H1 (cell line): ENCODE measurements at regions not wholly inside any gene's neighbourhood (a gene's known extent, or its start where the extent isn't known, plus 50 kb on each side); places are given as distances from the start of the nearest gene placed in this dataset.

Source experiments
- CTCF ChIA-PET: fragments of 300-600 bp; sonication (Branson Sonifier 250); formaldehyde crosslinking; loops from one replicate; lab custom pipeline; 2021; ENCODE audit not compliant: partially characterized antibody; lab: Charles Lee
- POLR2A ChIA-PET: fragments of 300-600 bp; sonication (Branson Sonifier 250); formaldehyde crosslinking; loops from one replicate; lab custom pipeline; 2021; ENCODE audit warnings: inconsistent platforms; ENCODE audit not compliant: partially characterized antibody; lab: Charles Lee
- DNase-seq, 2 experiments: peaks; one replicate each; pipeline versions ENCODE4 v3.0.0 to v3.0.0-alpha.2; 2010 to 2022; ENCODE audit warnings: low spot score in 2 of 2, low read depth in 1 of 2, mixed read lengths in 1 of 2
- FAIRE-seq: peaks from 2 replicates; lab custom pipeline; 2011; peaks lifted over from hg19 to GRCh38; lab: Jason Lieb, UNC
- H2AFZ ChIP-seq: 2 replicates; pipeline ENCODE4 v1.8.1; 2012; ENCODE audit warnings: low read length, inconsistent platforms
- H2AK5ac ChIP-seq: 2 replicates; pipeline ENCODE4 v1.6.1; 2013; ENCODE audit warnings: low read depth, low read length
- H2BK120ac ChIP-seq: replicated peaks from 2 replicates; pipeline ENCODE3; 2013; ENCODE audit warnings: low read depth, low read length, inconsistent platforms
- H2BK12ac ChIP-seq: 2 replicates; pipeline ENCODE4 v1.6.1; 2013; ENCODE audit warnings: low read depth, low read length
- H2BK15ac ChIP-seq: 2 replicates; pipeline ENCODE4 v1.6.1; 2013; ENCODE audit warnings: low read length
- H2BK20ac ChIP-seq: 2 replicates; pipeline ENCODE4 v1.6.1; 2013; ENCODE audit warnings: low read length
- H2BK5ac ChIP-seq: 2 replicates; pipeline ENCODE4 v1.6.1; 2013; ENCODE audit warnings: low read depth, low read length
- H3K14ac ChIP-seq: 2 replicates; pipeline ENCODE4 v1.6.1; 2013; ENCODE audit warnings: inconsistent platforms; ENCODE audit not compliant: insufficient read length
- H3K18ac ChIP-seq: 2 replicates; pipeline ENCODE4 v1.6.1; 2013; ENCODE audit warnings: low read length; ENCODE audit errors: extremely low read depth
- H3K23ac ChIP-seq: 2 replicates; pipeline ENCODE4 v1.6.1; 2013; ENCODE audit warnings: inconsistent platforms; ENCODE audit not compliant: insufficient read length
- H3K23me2 ChIP-seq: 2 replicates; pipeline ENCODE4 v1.6.1; 2013; ENCODE audit warnings: low read depth, low read length
- H3K27ac ChIP-seq: 2 replicates; pipeline ENCODE4 v1.6.1; 2011; ENCODE audit warnings: low read depth, low read length, inconsistent platforms
- H3K27me3 ChIP-seq, 4 experiments: replicated peaks in 1 of 4; 1 replicate in 1 of 4; 2 replicates in 3 of 4; pipeline versions ENCODE4 v1.6.1 to v1.8.1; 2011 to 2013; ENCODE audit warnings: low read length in 3 of 4, mild to moderate bottlenecking in 3 of 4, inconsistent platforms in 2 of 4, mixed read lengths in 2 of 4, moderate library complexity in 1 of 4; ENCODE audit not compliant: control insufficient read depth in 3 of 4, insufficient read depth in 3 of 4; ENCODE audit errors: extremely low read depth in 1 of 4
- H3K36me3 ChIP-seq, 4 experiments: 2 replicates each; pipeline versions ENCODE4 v1.6.1 to v1.8.1; 2011 to 2013; ENCODE audit warnings: mild to moderate bottlenecking in 4 of 4, low read length in 3 of 4, moderate library complexity in 2 of 4, control low read depth in 1 of 4, inconsistent platforms in 1 of 4; ENCODE audit not compliant: insufficient read depth in 4 of 4, control insufficient read depth in 2 of 4
- H3K4ac ChIP-seq: replicated peaks from 2 replicates; pipeline ENCODE3; 2013; ENCODE audit warnings: low read length, low read depth, mixed read lengths, inconsistent platforms; ENCODE audit not compliant: insufficient read length
- H3K4me1 ChIP-seq, 4 experiments: replicated peaks in 1 of 4; 1 replicate in 1 of 4; 2 replicates in 3 of 4; pipeline versions ENCODE4 v1.6.1 to v1.8.1; 2011 to 2013; ENCODE audit warnings: low read length in 3 of 4, inconsistent platforms in 2 of 4, mixed read lengths in 1 of 4; ENCODE audit not compliant: insufficient read depth in 4 of 4, control insufficient read depth in 3 of 4
- H3K4me2 ChIP-seq, 2 experiments: 2 replicates each; pipeline versions ENCODE4 v1.6.1 to v1.8.1; 2011 to 2013; ENCODE audit warnings: low read depth in 2 of 2, low read length in 2 of 2, control low read depth in 1 of 2, inconsistent platforms in 1 of 2, mild to moderate bottlenecking in 1 of 2; ENCODE audit not compliant: insufficient read depth in 1 of 2
- H3K4me3 ChIP-seq, 4 experiments: fragments of 200-600, 300-600 bp in 1 of 4; sonication (generic), shearing (Covaris generic), sonication (Bioruptor Twin) in 1 of 4; 2 replicates each; pipeline versions ENCODE4 v1.5.1 to v1.8.1; 2011 to 2016; ENCODE audit warnings: low read length in 4 of 4, low read depth in 3 of 4, control low read depth in 2 of 4, inconsistent platforms in 2 of 4, mild to moderate bottlenecking in 2 of 4, mixed read lengths in 1 of 4, moderate library complexity in 1 of 4; ENCODE audit not compliant: insufficient read depth in 2 of 4; ENCODE audit errors: extremely low read depth in 1 of 4
- H3K56ac ChIP-seq: replicated peaks from 2 replicates; pipeline ENCODE3; 2013; ENCODE audit warnings: low read depth, mild to moderate bottlenecking, mixed read lengths, low read length, inconsistent platforms; ENCODE audit not compliant: insufficient read length
- H3K79me1 ChIP-seq: 2 replicates; pipeline ENCODE4 v1.6.1; 2013; ENCODE audit warnings: low read depth, low read length, control low read depth
- H3K79me2 ChIP-seq, 2 experiments: 2 replicates each; pipeline versions ENCODE4 v1.6.1 to v1.8.1; 2012 to 2013; ENCODE audit warnings: low read length in 2 of 2, mild to moderate bottlenecking in 2 of 2, inconsistent platforms in 1 of 2; ENCODE audit not compliant: insufficient read depth in 2 of 2, control insufficient read depth in 1 of 2
- H3K9ac ChIP-seq, 4 experiments: replicated peaks in 1 of 4; 1 replicate in 1 of 4; 2 replicates in 3 of 4; pipeline versions ENCODE4 v1.6.1 to v1.8.1; 2011 to 2013; ENCODE audit warnings: low read depth in 3 of 4, low read length in 3 of 4, control low read depth in 2 of 4, mild to moderate bottlenecking in 2 of 4, moderate library complexity in 2 of 4, inconsistent platforms in 1 of 4; ENCODE audit errors: extremely low read depth in 1 of 4
- H3K9me3 ChIP-seq, 2 experiments: 2 replicates each; pipeline versions ENCODE4 v1.6.1 to v1.8.1; 2012 to 2013; ENCODE audit warnings: mild to moderate bottlenecking in 2 of 2, moderate library complexity in 2 of 2, control low read depth in 1 of 2, inconsistent platforms in 1 of 2, low read depth in 1 of 2, low read length in 1 of 2, mixed read lengths in 1 of 2; ENCODE audit not compliant: insufficient read depth in 2 of 2
- H4K20me1 ChIP-seq, 2 experiments: replicated peaks in 1 of 2; 2 replicates each; pipeline versions ENCODE3 to v1.8.1; 2011 to 2013; ENCODE audit warnings: inconsistent platforms in 2 of 2, low read length in 2 of 2, mild to moderate bottlenecking in 1 of 2; ENCODE audit not compliant: insufficient read depth in 2 of 2, control insufficient read depth in 1 of 2
- H4K5ac ChIP-seq: 2 replicates; pipeline ENCODE4 v1.6.1; 2013; ENCODE audit warnings: low read length, low read depth, mixed read lengths, inconsistent platforms; ENCODE audit not compliant: insufficient read length
- H4K8ac ChIP-seq: 2 replicates; pipeline ENCODE4 v1.8.0; 2013; ENCODE audit warnings: mild to moderate bottlenecking, moderate library complexity, low read length, inconsistent platforms; ENCODE audit not compliant: insufficient read depth; ENCODE audit errors: extremely low read depth
- H4K91ac ChIP-seq: replicated peaks from 2 replicates; pipeline ENCODE3; 2013; ENCODE audit warnings: low read length, mixed read lengths, inconsistent platforms; ENCODE audit not compliant: insufficient read length
- ASH2L ChIP-seq: fragments of 200-600, 300-600 bp; sonication (generic); IDR thresholded peaks from one replicate; pipeline ENCODE4 v1.7.1; 2017; ENCODE audit warnings: low read length
- FOSL1 ChIP-seq: IDR thresholded peaks from 2 replicates; pipeline ENCODE4 v1.6.1; 2011; ENCODE audit warnings: mild to moderate bottlenecking, low read depth, low read length, moderate library complexity; ENCODE audit not compliant: insufficient read depth
- KDM5A ChIP-seq: fragments of 200-600 bp; IDR thresholded peaks from 2 replicates; pipeline ENCODE4 v1.7.1; 2012; ENCODE audit warnings: mild to moderate bottlenecking, low read length, inconsistent platforms, mixed read lengths
- MAFK ChIP-seq: IDR thresholded peaks from 2 replicates; pipeline ENCODE4 v1.6.1; 2012; ENCODE audit warnings: low read depth, mild to moderate bottlenecking, improper control_type of control experiment, low read length
- NRF1 ChIP-seq: IDR thresholded peaks from 2 replicates; pipeline ENCODE4 v1.6.1; 2011; ENCODE audit warnings: mild to moderate bottlenecking, low read depth, low read length, improper control_type of control experiment
- RNF2 ChIP-seq: fragments of 200-900, 300-1000 bp; sonication (generic); IDR thresholded peaks from 2 replicates; pipeline ENCODE4 v1.7.1; 2016; ENCODE audit warnings: borderline replicate concordance, low read depth, mild to moderate bottlenecking, antibody characterized with exemption, low read length; ENCODE audit not compliant: poor library complexity, severe bottlenecking; ENCODE audit errors: missing control alignments
- TF ChIP-seq, protein P1 (sequence below), 3 experiments: IDR thresholded peaks; 1 replicate in 2 of 3; 2 replicates in 1 of 3; pipeline versions ENCODE4 v1.5.1 to v1.6.1; 2011; ENCODE audit warnings: low read length in 3 of 3, mild to moderate bottlenecking in 3 of 3, inconsistent platforms in 2 of 3, low read depth in 1 of 3, moderate library complexity in 1 of 3; ENCODE audit not compliant: insufficient read depth in 1 of 3; ENCODE audit errors: control extremely low read depth in 1 of 3

DNA sequence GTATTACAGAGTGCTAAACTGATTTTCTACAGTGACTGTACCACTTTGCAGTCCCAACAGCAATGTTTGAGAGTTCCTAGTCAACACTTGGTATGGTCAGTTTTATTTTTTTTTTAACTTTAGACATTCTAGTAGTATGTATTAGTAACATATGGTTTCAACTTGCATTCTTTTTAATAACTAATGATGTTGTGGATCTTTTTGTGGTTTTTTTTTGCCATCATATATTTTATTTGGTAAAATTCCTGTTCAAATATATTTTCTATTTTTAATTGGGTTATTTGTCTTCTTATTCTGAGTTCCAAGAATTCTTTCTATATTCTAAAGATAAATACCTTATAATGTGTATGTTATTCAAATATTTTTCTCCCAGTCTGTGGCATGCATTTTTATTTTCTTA, 189.4 kb upstream of the ECI2 start:
- Histone ChIP-seq H3K36me3 (no peaks in the 10 kb centered on the region), H3K18ac (no peak overlapping the region), H3K56ac (no peak overlapping the region), H3K4me3 (no peak overlapping the region), H3K23ac (no peak overlapping the region), H3K9ac (no peak overlapping the region), H2AK5ac (no peak overlapping the region), H3K27me3 (no peaks in the 10 kb centered on the region), H3K79me1 (no peaks in the 10 kb centered on the region), H4K8ac (no peak overlapping the region), H4K20me1 (no peaks in the 10 kb centered on the region), H4K5ac (no peak overlapping the region), H3K14ac (no peak overlapping the region), H3K4me1 (peaks cover 0 to 9% (median 5%) of the 10 kb centered on the region in 4 experiments; a peak in 3 of 7 replicates), H3K4ac (no peak overlapping the region), H3K23me2 (no peaks in the 10 kb centered on the region), H4K91ac (no peak overlapping the region), H3K4me2 (no peak overlapping the region), H3K9me3 (no peaks in the 10 kb centered on the region), H3K27ac (no peak overlapping the region), H3K79me2 (no peaks in the 10 kb centered on the region), H2BK120ac (no peak overlapping the region), H2AFZ (no peak overlapping the region), H2BK5ac (no peak overlapping the region), H2BK12ac (no peak overlapping the region), H2BK15ac (no peak overlapping the region), H2BK20ac (no peak overlapping the region)
- CTCF ChIA-PET, result no interaction called here
- no peak for FAIRE-seq
- POLR2A ChIA-PET, result no interaction called here
- TF ChIP-seq FOSL1 (no peak), KDM5A (no peak), ASH2L (no peak), RNF2 (no peak), NRF1 (no peak), MAFK (no peak)
- TF ChIP-seq, protein P1, sequence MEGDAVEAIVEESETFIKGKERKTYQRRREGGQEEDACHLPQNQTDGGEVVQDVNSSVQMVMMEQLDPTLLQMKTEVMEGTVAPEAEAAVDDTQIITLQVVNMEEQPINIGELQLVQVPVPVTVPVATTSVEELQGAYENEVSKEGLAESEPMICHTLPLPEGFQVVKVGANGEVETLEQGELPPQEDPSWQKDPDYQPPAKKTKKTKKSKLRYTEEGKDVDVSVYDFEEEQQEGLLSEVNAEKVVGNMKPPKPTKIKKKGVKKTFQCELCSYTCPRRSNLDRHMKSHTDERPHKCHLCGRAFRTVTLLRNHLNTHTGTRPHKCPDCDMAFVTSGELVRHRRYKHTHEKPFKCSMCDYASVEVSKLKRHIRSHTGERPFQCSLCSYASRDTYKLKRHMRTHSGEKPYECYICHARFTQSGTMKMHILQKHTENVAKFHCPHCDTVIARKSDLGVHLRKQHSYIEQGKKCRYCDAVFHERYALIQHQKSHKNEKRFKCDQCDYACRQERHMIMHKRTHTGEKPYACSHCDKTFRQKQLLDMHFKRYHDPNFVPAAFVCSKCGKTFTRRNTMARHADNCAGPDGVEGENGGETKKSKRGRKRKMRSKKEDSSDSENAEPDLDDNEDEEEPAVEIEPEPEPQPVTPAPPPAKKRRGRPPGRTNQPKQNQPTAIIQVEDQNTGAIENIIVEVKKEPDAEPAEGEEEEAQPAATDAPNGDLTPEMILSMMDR (IDR thresholded peaks at IDR 0.05; ENCODE audit: control extremely low read depth in 1 of 3, insufficient read depth in 1 of 3, low read depth in 1 of 3, low read length in 3 of 3), result no peak
- no peak for DNase-seq
